SU-DHL-6 (cell line): ENCODE measurements at regions not wholly inside any gene's neighbourhood (a gene's known extent, or its start where the extent isn't known, plus 50 kb on each side); places are given as distances from the start of the nearest gene placed in this dataset.

ENCODE experiments used
- H2AFZ ChIP-seq: fragments of 200-600 bp; sonication (generic); 2 replicates; pipeline ENCODE4 v1.6.1; 2014; ENCODE audit warnings: low read depth, mild to moderate bottlenecking, moderate library complexity, mixed read lengths, antibody characterized with exemption, low read length; ENCODE audit not compliant: severe bottlenecking
- H3F3A ChIP-seq: fragments of 200-600 bp; shearing (Covaris generic); 2 replicates; pipeline ENCODE4 v1.6.0; 2016; ENCODE audit warnings: antibody characterized with exemption, mild to moderate bottlenecking; ENCODE audit not compliant: insufficient read depth
- H3K27ac ChIP-seq: fragments of 200-600 bp; sonication (generic); 2 replicates; pipeline ENCODE4 v1.5.1; 2016; ENCODE audit warnings: low read depth, mild to moderate bottlenecking, low read length, moderate library complexity, mixed read lengths
- H3K27me3 ChIP-seq: fragments of 200-600 bp; sonication (generic), shearing (Covaris generic); 2 replicates; pipeline ENCODE4 v1.6.0; 2014; ENCODE audit warnings: mild to moderate bottlenecking, low read length
- H3K36me3 ChIP-seq: fragments of 200-600 bp; sonication (generic); 2 replicates; pipeline ENCODE4 v1.6.1; 2014; ENCODE audit warnings: mild to moderate bottlenecking, low read length, mixed read lengths
- H3K4me2 ChIP-seq: fragments of 300-600, 200-600 bp; shearing (Covaris generic), sonication (generic); 2 replicates; pipeline ENCODE4 v1.6.0; 2014; ENCODE audit warnings: low read length, low read depth, mild to moderate bottlenecking; ENCODE audit not compliant: poor library complexity, severe bottlenecking
- H3K4me3 ChIP-seq: fragments of 200-600 bp; sonication (generic); 2 replicates; pipeline ENCODE4 v1.5.1; 2014; ENCODE audit warnings: antibody characterized with exemption, low read length, mild to moderate bottlenecking, mixed read lengths; ENCODE audit not compliant: insufficient read depth, poor library complexity, severe bottlenecking
- H3K79me2 ChIP-seq: fragments of 200-600 bp; sonication (generic); 2 replicates; pipeline ENCODE4 v1.6.1; 2014; ENCODE audit warnings: mild to moderate bottlenecking, low read length, moderate library complexity; ENCODE audit not compliant: insufficient read depth
- H3K9ac ChIP-seq: fragments of 200-600 bp; sonication (generic); 2 replicates; pipeline ENCODE4 v1.7.0; 2014; ENCODE audit warnings: mild to moderate bottlenecking, low read length
- H3K9me2 ChIP-seq: fragments of 200-600 bp; sonication (generic); replicated peaks from 2 replicates; pipeline ENCODE4 v1.6.1; 2014; ENCODE audit warnings: low read length; ENCODE audit not compliant: insufficient read depth
- H3K9me3 ChIP-seq: fragments of 200-600 bp; sonication (generic); 2 replicates; pipeline ENCODE4 v1.6.1; 2014; ENCODE audit warnings: low read length, mixed read lengths; ENCODE audit not compliant: insufficient read depth
- H4K20me1 ChIP-seq: fragments of 200-600 bp; sonication (generic); 2 replicates; pipeline ENCODE4 v1.6.1; 2014; ENCODE audit warnings: low read depth, mild to moderate bottlenecking, antibody characterized with exemption, low read length, moderate library complexity, mixed read lengths
- EZH2phosphoT487 ChIP-seq: fragments of 200-600 bp; sonication (generic), shearing (Covaris generic); conservative IDR thresholded peaks from 2 replicates; pipeline ENCODE4 v1.6.1; 2018; ENCODE audit warnings: mild to moderate bottlenecking, antibody characterized with exemption, low read length, moderate library complexity, mixed read lengths
- TF ChIP-seq, protein P1 (sequence below): fragments of 200-600 bp; sonication (generic); IDR thresholded peaks from one replicate; pipeline ENCODE4 v1.5.1; 2017; ENCODE audit warnings: antibody characterized with exemption, mild to moderate bottlenecking, low read length, moderate library complexity; ENCODE audit not compliant: insufficient read depth, poor library complexity, severe bottlenecking

DNA sequence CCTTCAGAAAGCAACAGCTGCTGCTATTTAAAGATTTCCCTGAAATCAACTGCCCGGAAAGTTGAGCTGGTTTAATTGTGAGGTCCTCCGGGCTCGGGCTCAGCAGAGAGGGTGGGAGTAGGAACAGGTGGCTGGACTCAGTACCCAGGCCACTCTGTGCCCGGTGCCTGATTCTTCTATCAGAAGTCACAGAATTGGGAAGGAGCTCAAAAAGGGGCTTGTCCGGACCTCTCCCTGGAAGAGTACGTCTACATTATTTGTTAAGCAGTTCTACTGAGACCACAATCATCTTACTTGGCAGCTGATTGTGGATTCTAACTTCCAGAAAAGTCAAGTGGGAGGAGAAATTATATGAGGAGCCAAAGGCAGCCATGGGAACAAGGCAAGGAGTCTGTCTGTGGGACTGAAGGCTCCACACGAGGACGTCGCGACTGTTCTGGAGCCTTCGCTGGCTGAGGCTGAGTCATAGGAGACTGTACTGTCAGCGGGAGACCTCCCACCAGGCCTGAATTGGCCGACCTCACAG is 91.7 kb upstream of the ANKRD10 start:
- Histone ChIP-seq H3K27ac (no peak overlapping the region), H3K4me2 (no peak overlapping the region), H2AFZ (no peak overlapping the region), H3F3A (no peaks in the 10 kb centered on the region), H3K9ac (no peak overlapping the region), H3K4me3 (no peak overlapping the region), H3K36me3 (no peaks in the 10 kb centered on the region), H3K9me3 (no peaks in the 10 kb centered on the region), H3K9me2 (no peaks in the 10 kb centered on the region), H4K20me1 (no peaks in the 10 kb centered on the region), H3K27me3 (no peaks in the 10 kb centered on the region), H3K79me2 (no peaks in the 10 kb centered on the region)
- no peak for TF ChIP-seq EZH2phosphoT487

DNA sequence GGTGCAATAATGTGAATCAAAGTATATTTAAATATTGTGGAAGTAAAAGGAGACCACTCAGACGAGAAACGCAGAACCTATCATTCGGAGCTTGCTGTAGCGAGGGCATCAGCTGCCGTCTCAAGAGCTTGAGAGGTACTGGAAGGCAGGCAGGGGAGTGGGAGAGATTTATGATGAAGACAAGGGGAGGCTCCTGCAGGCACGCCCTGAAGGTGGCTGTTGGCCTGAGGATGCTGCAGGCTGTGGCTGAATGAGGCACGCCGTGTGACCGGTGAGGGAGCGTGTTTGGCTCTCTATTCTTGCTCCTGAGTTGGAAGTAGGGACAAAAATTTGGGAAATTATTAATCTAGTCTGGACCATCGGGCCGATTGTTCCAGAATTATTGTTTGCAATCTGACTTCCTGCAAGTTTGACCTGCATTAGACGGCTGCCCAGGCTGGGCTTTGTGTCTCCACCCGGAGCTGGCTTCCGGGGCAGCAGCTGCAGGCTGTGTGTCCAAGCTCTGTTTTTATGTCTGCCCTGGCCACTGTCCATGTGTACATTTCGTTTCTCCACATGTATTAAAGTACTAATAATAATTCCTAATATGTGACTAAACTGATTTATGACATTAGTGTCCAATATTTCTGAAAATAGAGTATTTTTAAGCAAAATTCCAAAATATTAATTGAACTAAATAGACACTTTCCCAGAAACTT is 91.1 kb upstream of the ANKRD10 start:
- H2AFZ ChIP-seq = no peak overlapping the region
- H3K79me2 ChIP-seq = no peaks in the 10 kb centered on the region
- H3K9me2 ChIP-seq = no peaks in the 10 kb centered on the region
- no peaks in the 10 kb centered on the region for H3K27me3 ChIP-seq
- H3K9me3 ChIP-seq = no peaks in the 10 kb centered on the region
- H3F3A ChIP-seq = no peaks in the 10 kb centered on the region
- no peaks in the 10 kb centered on the region for H4K20me1 ChIP-seq
- H3K4me2 ChIP-seq = no peak overlapping the region
- no peak overlapping the region for H3K27ac ChIP-seq
- H3K9ac ChIP-seq = no peak overlapping the region
- no peak overlapping the region for H3K4me3 ChIP-seq
- TF ChIP-seq, protein P1, sequence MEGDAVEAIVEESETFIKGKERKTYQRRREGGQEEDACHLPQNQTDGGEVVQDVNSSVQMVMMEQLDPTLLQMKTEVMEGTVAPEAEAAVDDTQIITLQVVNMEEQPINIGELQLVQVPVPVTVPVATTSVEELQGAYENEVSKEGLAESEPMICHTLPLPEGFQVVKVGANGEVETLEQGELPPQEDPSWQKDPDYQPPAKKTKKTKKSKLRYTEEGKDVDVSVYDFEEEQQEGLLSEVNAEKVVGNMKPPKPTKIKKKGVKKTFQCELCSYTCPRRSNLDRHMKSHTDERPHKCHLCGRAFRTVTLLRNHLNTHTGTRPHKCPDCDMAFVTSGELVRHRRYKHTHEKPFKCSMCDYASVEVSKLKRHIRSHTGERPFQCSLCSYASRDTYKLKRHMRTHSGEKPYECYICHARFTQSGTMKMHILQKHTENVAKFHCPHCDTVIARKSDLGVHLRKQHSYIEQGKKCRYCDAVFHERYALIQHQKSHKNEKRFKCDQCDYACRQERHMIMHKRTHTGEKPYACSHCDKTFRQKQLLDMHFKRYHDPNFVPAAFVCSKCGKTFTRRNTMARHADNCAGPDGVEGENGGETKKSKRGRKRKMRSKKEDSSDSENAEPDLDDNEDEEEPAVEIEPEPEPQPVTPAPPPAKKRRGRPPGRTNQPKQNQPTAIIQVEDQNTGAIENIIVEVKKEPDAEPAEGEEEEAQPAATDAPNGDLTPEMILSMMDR = no peak
- no peak for TF ChIP-seq EZH2phosphoT487
- no peaks in the 10 kb centered on the region for H3K36me3 ChIP-seq

GRCh38 chr13:111005364-111005763 is 90.5 kb upstream of the ANKRD10 start:
- no peaks in the 10 kb centered on the region for H3K9me2 ChIP-seq
- H3F3A ChIP-seq = no peaks in the 10 kb centered on the region
- no peaks in the 10 kb centered on the region for H3K27me3 ChIP-seq
- no peaks in the 10 kb centered on the region for H3K79me2 ChIP-seq
- H3K27ac ChIP-seq = no peak overlapping the region
- H3K9me3 ChIP-seq = no peaks in the 10 kb centered on the region
- H3K4me2 ChIP-seq = no peak overlapping the region
- TF ChIP-seq, protein P1 = no peak
- TF ChIP-seq EZH2phosphoT487 = no peak
- H3K36me3 ChIP-seq = no peaks in the 10 kb centered on the region
- no peak overlapping the region for H3K4me3 ChIP-seq
- H4K20me1 ChIP-seq = no peaks in the 10 kb centered on the region
- no peak overlapping the region for H2AFZ ChIP-seq
- H3K9ac ChIP-seq = no peak overlapping the region

DNA sequence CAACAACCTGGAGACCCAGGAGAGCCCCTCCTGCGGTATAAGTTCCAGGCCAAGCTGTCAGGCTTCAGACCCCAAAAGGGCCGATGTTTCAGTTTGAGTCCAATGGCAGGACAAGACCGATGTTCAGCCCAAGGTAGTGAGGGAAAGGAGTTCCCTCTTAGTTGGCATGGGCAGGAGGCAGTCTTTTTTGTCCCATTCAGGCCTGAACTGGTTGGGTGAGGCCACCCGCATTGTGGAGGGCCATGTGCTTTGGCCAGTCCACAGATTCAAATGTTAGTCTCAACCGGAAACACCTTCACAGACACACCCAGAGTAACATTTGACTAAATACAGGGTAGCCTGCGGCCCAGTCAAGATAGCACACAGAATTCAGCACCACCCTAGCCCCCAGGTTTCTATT is 89.6 kb upstream of the ANKRD10 start:
- no peak overlapping the region for H3K4me3 ChIP-seq
- TF ChIP-seq, protein P1 = no peak
- TF ChIP-seq EZH2phosphoT487 = no peak
- no peaks in the 10 kb centered on the region for H3K9me3 ChIP-seq
- no peak overlapping the region for H2AFZ ChIP-seq
- H4K20me1 ChIP-seq = no peaks in the 10 kb centered on the region
- no peaks in the 10 kb centered on the region for H3K79me2 ChIP-seq
- no peaks in the 10 kb centered on the region for H3F3A ChIP-seq
- H3K27ac ChIP-seq = no peak overlapping the region
- H3K27me3 ChIP-seq = no peaks in the 10 kb centered on the region
- no peaks in the 10 kb centered on the region for H3K9me2 ChIP-seq
- H3K9ac ChIP-seq = no peak overlapping the region
- no peaks in the 10 kb centered on the region for H3K36me3 ChIP-seq
- H3K4me2 ChIP-seq = no peak overlapping the region
